PFSK-1 (cell line): ENCODE measurements at regions not wholly inside any gene's neighbourhood (a gene's known extent, or its start where the extent isn't known, plus 50 kb on each side); places are given as distances from the start of the nearest gene placed in this dataset.

ENCODE experiments used
- FOXP2 ChIP-seq: optimal IDR thresholded peaks from 2 replicates; pipeline ENCODE3; 2011; ENCODE audit warnings: borderline replicate concordance, control low read depth, inconsistent platforms; ENCODE audit not compliant: insufficient read depth; ENCODE audit errors: extremely low read length, extremely low read depth
- POLR2AphosphoS5 ChIP-seq: IDR thresholded peaks from 2 replicates; pipeline ENCODE4 v1.6.1; 2012; ENCODE audit warnings: low read depth, mild to moderate bottlenecking, control low read depth, low read length, moderate library complexity
- REST ChIP-seq, 2 experiments: IDR thresholded peaks; 2 replicates each; pipeline versions ENCODE4 v1.6.1 to v1.8.0; 2011 to 2012; ENCODE audit warnings: low read depth in 2 of 2, low read length in 2 of 2, control low read depth in 1 of 2, inconsistent platforms in 1 of 2, mild to moderate bottlenecking in 1 of 2, moderate library complexity in 1 of 2; ENCODE audit not compliant: insufficient read depth in 1 of 2
- SIN3A ChIP-seq: IDR thresholded peaks from 2 replicates; pipeline ENCODE4 v1.6.1; 2012; ENCODE audit warnings: mild to moderate bottlenecking, low read length, moderate library complexity, borderline replicate concordance; ENCODE audit not compliant: insufficient read depth
- TAF1 ChIP-seq: IDR thresholded peaks from 2 replicates; pipeline ENCODE4 v1.6.1; 2012; ENCODE audit warnings: low read length, control low read depth, borderline replicate concordance; ENCODE audit not compliant: insufficient read depth

- TF ChIP-seq POLR2AphosphoS5: no peak
- TF ChIP-seq FOXP2: no peak
- no peak for TF ChIP-seq REST (IDR thresholded peaks at IDR 0.05; ENCODE audit: insufficient read depth in 1 of 2, low read depth in 2 of 2, low read length in 2 of 2)
- no peak for TF ChIP-seq TAF1
- TF ChIP-seq SIN3A: no peak
Measured at GRCh38 chr12:59867055-59867454, 271.2 kb downstream of the SLC16A7 start.
